DND-41 (cell line): ENCODE measurements at regions not wholly inside any gene's neighbourhood (a gene's known extent, or its start where the extent isn't known, plus 50 kb on each side); places are given as distances from the start of the nearest gene placed in this dataset.

Experiments
- CTCF ChIP-seq: IDR thresholded peaks from 2 replicates; pipeline ENCODE4 v1.5.1; 2012; ENCODE audit warnings: borderline replicate concordance, low read length, moderate library complexity, mild to moderate bottlenecking; ENCODE audit not compliant: poor library complexity, severe bottlenecking; ENCODE audit errors: extremely low read depth
- EZH2 ChIP-seq: IDR thresholded peaks from 3 replicates; pipeline ENCODE4 v1.6.1; 2012; ENCODE audit warnings: borderline replicate concordance, low read depth, mild to moderate bottlenecking, moderate library complexity, low read length, inconsistent platforms; ENCODE audit not compliant: severe bottlenecking

- TF ChIP-seq CTCF (no peak), EZH2 (no peak)
Measured at GRCh38 chr9:78997296-78997695, 574.5 kb upstream of the TLE4 start.
